Large intestine (tissue), 3 donors: ENCODE measurements at regions not wholly inside any gene's neighbourhood (a gene's known extent, or its start where the extent isn't known, plus 50 kb on each side); places are given as distances from the start of the nearest gene placed in this dataset.

Experiments
- DNase-seq, 2 donors: peaks; one replicate each; pipeline versions ENCODE4 v3.0.0 to v3.0.0-alpha.2; 2013
- H3K27ac ChIP-seq: one replicate; pipeline ENCODE4 v1.5.1; 2013; ENCODE audit warnings: low read length
- H3K27me3 ChIP-seq: 2 replicates; pipeline ENCODE4 v1.6.1; 2013; ENCODE audit warnings: low read length; ENCODE audit not compliant: control insufficient read depth, insufficient read depth
- H3K36me3 ChIP-seq: 2 replicates; pipeline ENCODE4 v1.6.1; 2013; ENCODE audit warnings: low read length; ENCODE audit not compliant: control insufficient read depth, insufficient read depth
- H3K4me1 ChIP-seq: one replicate; pipeline ENCODE4 v1.6.1; 2013; ENCODE audit warnings: low read length; ENCODE audit not compliant: control insufficient read depth, insufficient read depth
- H3K4me3 ChIP-seq: one replicate; pipeline ENCODE4 v1.5.1; 2013; ENCODE audit warnings: low read length
- H3K9me3 ChIP-seq: one replicate; pipeline ENCODE4 v1.6.1; 2013; ENCODE audit warnings: mild to moderate bottlenecking, low read depth, low read length, moderate library complexity; ENCODE audit not compliant: control insufficient read depth
- WGBS: methylation state at CpG from one replicate; pipeline ENCODE4 v1.1.5; 2013; ENCODE audit warnings: low lambda C conversion rate; ENCODE audit not compliant: insufficient coverage; 5-methylcytosine and 5-hydroxymethylcytosine counted together

DNA sequence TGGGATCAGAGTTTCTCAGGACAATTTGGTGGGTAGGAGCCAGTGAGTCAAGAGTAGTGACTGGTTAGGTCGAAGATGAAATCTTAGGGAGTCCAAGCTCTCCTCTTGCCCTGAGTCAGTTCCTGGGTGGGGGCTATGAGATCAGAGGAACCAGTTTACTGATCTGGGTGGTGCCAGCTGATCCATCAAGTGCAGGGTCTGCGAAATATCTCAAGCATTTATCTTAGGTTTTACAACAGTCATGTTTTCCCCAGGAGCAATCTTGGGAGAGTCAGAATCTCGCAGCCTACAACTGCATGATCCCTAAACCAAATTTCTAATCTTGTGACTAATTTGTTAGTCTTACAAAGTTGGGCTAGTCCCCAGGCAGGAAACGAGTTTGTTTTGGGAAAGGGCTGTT lies 1833.2 kb upstream of the PCDH7 start:
- Histone ChIP-seq H3K9me3 (no peaks in the 10 kb centered on the region), H3K4me1 (no peaks in the 10 kb centered on the region), H3K4me3 (no peak overlapping the region), H3K36me3 (no peaks in the 10 kb centered on the region), H3K27me3 (no peaks in the 10 kb centered on the region), H3K27ac (no peak overlapping the region)
- no CpG with 5 or more reads among the region's 4 CpGs for WGBS
- no peak for DNase-seq

DNA sequence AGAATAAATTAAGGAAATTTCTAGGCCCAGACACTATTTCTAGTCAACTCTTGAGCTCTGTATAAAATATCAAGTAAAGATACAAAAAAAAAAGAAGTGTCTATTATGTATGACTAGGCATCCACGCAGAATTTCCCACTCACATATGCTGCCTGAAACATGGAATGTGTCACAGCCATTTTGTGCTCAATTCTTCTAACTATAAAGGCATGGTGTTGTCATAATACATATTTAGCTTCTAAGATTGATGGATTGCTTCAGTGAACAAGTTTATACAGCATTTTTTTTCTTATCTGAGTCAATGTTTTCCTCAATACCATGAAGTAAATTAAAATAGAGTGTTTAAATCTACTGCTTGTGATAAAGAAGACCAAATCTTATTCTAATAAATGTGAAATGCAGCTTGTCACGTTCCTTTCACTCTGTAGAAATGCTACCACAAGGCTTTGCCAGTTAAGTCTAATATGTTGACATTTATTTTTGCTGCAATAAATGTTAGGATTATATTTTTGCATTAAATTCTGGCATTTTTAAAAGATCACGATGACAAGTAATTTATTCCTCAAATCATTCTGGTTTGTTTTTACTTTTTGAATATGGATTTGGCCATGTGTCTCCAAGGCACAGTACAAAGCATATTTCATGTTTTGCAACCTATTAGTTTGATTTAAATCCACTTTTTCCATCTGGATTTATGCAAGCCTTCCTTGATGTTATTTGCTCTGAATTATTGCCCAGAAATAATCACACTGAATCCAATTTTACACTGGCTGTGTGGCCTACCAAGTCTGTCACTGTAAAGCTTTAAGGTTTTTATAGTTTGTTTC lies 1829.0 kb upstream of the PCDH7 start:
- Histone ChIP-seq H3K9me3 (no peaks in the 10 kb centered on the region), H3K4me1 (no peaks in the 10 kb centered on the region), H3K36me3 (no peaks in the 10 kb centered on the region), H3K27me3 (no peaks in the 10 kb centered on the region), H3K27ac (no peak overlapping the region), H3K4me3 (no peak overlapping the region)
- DNase-seq = no peak
- WGBS = 100% methylated on average over 1 of the region's 3 CpGs

DNA sequence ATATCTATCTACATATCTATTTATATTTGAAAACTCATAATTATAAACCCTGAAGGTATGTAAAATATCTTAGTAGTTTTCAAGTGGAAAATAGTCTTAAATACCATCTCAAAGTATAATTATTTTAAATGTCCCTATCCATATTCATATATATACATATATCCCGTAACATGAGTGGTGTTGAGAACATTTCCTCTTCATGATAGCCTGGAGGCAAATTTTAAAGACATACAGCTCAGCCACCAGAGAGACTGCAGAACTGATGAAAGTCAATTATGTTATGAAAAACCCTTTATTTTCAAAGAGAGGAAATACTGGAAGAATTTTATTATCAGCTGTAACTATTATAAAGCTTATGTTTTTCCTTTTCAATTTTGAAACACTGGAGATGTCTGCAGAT lies 1806.7 kb upstream of the PCDH7 start:
- Histone ChIP-seq H3K9me3 (no peaks in the 10 kb centered on the region), H3K36me3 (no peaks in the 10 kb centered on the region), H3K4me1 (no peaks in the 10 kb centered on the region), H3K27me3 (no peaks in the 10 kb centered on the region), H3K4me3 (no peak overlapping the region), H3K27ac (no peak overlapping the region)
- DNase-seq = no peak
- no CpG with 5 or more reads among the region's 1 CpG for WGBS

DNA sequence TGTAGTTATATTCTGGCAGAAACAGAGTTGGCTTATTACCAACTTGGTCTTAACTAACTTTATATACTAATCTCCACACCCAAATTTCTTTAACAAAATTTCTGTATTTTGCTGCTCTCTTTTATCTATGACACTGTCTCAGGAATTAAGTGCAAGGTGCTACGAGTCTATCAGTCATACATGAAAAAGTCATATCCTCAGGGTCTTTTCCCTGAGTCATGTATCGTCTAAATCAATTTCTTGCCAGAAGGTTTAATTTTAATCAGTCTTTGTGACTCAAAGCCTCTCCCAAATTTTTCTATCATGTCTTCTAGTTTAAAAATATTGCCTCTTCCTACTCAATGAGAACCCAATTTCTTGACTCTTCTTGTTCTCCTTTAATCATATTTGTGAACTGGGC lies 1803.6 kb upstream of the PCDH7 start:
- Histone ChIP-seq H3K9me3 (no peaks in the 10 kb centered on the region), H3K4me3 (no peak overlapping the region), H3K4me1 (no peaks in the 10 kb centered on the region), H3K27me3 (no peaks in the 10 kb centered on the region), H3K36me3 (no peaks in the 10 kb centered on the region), H3K27ac (no peak overlapping the region)
- DNase-seq = no peak
- WGBS = 100% methylated on average over 1 of the region's 2 CpGs

DNA sequence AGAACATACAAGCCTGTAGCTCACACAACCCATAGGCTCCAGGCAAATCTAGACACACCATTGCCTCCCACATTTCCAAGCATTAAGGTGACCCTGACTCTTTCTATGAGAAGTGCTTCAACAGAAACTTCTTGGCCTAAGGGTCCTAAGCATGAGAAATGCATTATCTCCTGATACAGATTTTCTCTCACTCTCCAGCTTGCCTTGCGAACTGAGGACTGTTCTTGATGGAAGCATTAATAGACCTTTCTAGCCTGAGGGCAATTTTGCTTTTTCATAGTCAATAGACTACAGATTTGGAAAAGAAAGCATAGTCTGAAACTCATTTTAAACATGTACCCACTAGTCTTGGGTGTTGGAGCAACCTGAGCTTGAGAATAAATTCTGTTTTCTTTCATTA lies 1801.3 kb upstream of the PCDH7 start:
- H3K27ac ChIP-seq = no peak overlapping the region
- WGBS = no CpG with 5 or more reads among the region's 1 CpG
- no peak overlapping the region for H3K4me3 ChIP-seq
- no peaks in the 10 kb centered on the region for H3K4me1 ChIP-seq
- no peaks in the 10 kb centered on the region for H3K27me3 ChIP-seq
- no peak for DNase-seq
- no peaks in the 10 kb centered on the region for H3K9me3 ChIP-seq
- no peaks in the 10 kb centered on the region for H3K36me3 ChIP-seq

DNA sequence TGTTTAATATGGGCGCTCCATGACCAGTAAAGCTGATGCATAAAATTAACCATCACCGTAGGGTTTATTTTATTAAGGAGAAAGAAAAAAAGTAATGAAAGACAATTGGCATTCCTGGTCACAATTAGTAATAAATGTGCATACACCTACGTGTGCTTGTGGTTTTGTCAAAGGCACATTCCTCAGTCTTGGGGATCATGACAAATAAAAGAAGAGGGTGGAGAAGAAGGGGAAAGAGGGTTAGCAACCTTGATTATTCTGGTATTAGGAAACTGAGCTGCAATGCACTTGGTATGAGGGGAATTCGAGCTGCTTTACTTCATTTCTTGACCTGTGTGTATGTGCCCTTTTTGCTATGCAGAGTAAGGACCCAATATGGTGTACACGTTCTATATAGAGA lies 1798.3 kb upstream of the PCDH7 start:
- Histone ChIP-seq H3K4me3 (no peak overlapping the region), H3K36me3 (no peaks in the 10 kb centered on the region), H3K27me3 (no peaks in the 10 kb centered on the region), H3K27ac (no peak overlapping the region), H3K4me1 (no peaks in the 10 kb centered on the region), H3K9me3 (no peaks in the 10 kb centered on the region)
- WGBS = 83% methylated on average over 2 of the region's 5 CpGs
- DNase-seq = no peak

DNA sequence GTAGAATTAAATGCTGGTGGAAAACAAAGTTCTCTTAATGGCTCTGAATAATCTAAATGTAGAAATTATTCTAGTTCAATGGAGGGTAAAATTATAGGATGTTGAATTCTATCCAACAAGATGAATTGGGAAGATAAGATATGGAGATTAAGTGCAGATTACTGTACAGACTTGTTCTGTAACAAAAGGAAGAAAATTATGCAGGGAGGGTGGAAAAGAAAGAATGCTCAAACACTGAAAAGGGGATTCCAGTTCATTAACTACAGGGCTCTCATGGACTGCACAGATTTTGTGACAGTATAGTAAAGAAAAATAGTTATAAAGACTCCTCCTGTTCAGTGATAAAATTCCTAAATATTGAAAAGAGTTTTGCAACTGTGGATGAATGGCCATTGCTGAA lies 1794.0 kb upstream of the PCDH7 start:
- no peaks in the 10 kb centered on the region for H3K27me3 ChIP-seq
- no peaks in the 10 kb centered on the region for H3K36me3 ChIP-seq
- DNase-seq = no peak

DNA sequence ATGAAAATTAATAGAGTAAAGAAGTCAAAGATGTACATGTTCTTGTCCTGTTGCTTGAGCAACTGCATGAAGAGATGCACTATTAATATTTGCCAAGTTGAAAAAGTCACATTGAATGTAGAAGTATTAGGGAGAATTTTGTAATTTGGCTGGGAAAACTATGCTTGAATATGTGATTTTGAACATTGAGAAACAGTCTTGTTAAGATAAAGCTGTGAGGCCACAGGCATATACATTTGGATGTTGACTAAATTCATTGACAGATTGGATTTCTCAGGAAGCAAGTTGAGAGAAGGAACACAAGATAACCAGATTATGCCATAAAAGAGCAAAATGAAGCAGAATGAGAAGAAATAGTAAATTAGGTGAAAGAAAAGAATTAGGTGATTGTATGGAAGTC lies 1777.5 kb upstream of the PCDH7 start:
- Histone ChIP-seq H3K4me1 (no peaks in the 10 kb centered on the region), H3K27me3 (no peaks in the 10 kb centered on the region), H3K36me3 (no peaks in the 10 kb centered on the region)

More for the DNA sequence above, 1794.0 kb upstream of the PCDH7 start:
- Histone ChIP-seq H3K27ac (no peak overlapping the region), H3K9me3 (no peaks in the 10 kb centered on the region), H3K4me1 (no peaks in the 10 kb centered on the region), H3K4me3 (no peak overlapping the region)

DNA sequence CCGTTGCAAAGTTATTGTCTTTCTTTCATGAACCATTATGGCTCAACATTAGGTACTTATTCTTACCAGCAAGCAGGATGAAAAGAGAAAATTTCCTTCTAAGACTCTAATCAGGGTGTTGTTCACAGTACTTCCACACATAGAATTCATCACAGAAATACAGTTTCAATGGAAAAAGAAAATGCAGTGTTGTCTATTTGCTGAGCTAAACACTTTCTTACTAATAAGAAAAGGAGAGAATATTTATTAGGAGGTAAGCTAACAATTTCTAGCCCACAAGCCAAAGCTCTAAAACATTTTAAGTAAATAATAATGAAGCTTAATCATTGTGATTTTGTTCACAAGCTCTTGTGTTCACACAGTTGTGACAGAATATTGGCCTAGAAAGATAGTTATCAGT lies 1772.8 kb upstream of the PCDH7 start:
- H3K9me3 ChIP-seq = no peaks in the 10 kb centered on the region
- no peaks in the 10 kb centered on the region for H3K27me3 ChIP-seq
- H3K36me3 ChIP-seq = no peaks in the 10 kb centered on the region
- H3K4me1 ChIP-seq = no peaks in the 10 kb centered on the region
- no CpG with 5 or more reads among the region's 1 CpG for WGBS
- no peak overlapping the region for H3K4me3 ChIP-seq
- no peak overlapping the region for H3K27ac ChIP-seq
- no peak for DNase-seq

More for the DNA sequence above, 1777.5 kb upstream of the PCDH7 start:
- peaks cover 3% of the 10 kb centered on the region for H3K9me3 ChIP-seq
- no peak overlapping the region for H3K27ac ChIP-seq
- no peak overlapping the region for H3K4me3 ChIP-seq
- no peak for DNase-seq

DNA sequence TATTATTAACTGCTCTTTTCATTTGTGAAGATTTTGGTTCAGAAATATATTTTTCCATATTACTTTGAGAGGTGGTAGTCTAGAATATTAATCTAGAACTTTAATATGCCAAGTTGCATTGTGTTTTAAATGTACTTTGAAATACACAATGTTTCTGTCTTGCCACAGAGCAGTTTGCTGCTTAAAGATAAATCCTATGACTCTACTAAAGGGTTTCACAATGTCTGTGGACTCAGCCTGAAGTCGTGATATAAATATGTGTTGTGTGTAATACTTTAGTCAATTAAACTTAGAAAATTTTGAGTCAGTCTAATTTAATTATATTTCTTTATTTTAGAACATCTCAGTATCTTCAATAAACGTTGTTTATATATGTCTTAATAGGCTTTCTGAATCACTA lies 1771.7 kb upstream of the PCDH7 start:
- 29% methylated on average over 1 of the region's 2 CpGs for WGBS
- Histone ChIP-seq H3K4me1 (no peaks in the 10 kb centered on the region), H3K9me3 (no peaks in the 10 kb centered on the region)

DNA sequence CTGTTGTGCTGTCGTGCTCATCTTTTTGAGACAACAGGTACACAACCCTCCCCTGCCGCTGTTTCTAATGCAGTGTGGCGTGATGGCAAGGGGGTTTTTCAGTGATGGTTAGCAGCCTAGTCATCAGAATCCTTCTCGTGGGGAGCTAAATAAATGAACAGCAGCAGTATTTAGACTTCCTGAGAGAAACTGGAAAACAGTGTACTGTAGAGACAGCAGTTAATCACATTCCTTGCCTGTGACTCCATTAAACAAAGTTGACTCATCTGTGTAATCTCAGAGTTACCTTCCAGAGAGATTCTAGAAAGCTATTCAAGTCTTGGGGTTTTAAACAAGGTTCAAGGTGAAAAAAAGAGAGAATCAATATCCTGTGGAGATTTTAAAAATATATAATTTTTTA lies 1753.2 kb upstream of the PCDH7 start:
- Histone ChIP-seq H3K9me3 (no peaks in the 10 kb centered on the region), H3K36me3 (no peaks in the 10 kb centered on the region), H3K27me3 (no peaks in the 10 kb centered on the region)

More for the DNA sequence above, 1771.7 kb upstream of the PCDH7 start:
- Histone ChIP-seq H3K27me3 (no peaks in the 10 kb centered on the region), H3K36me3 (no peaks in the 10 kb centered on the region), H3K27ac (no peak overlapping the region), H3K4me3 (no peak overlapping the region)
- no peak for DNase-seq

More for the DNA sequence above, 1753.2 kb upstream of the PCDH7 start:
- WGBS = no CpG with 5 or more reads among the region's 4 CpGs
- Histone ChIP-seq H3K4me1 (no peaks in the 10 kb centered on the region), H3K27ac (no peak overlapping the region), H3K4me3 (no peak overlapping the region)
- no peak for DNase-seq
